WTC11 (cell line): ENCODE measurements at regions not wholly inside any gene's neighbourhood (a gene's known extent, or its start where the extent isn't known, plus 50 kb on each side); places are given as distances from the start of the nearest gene placed in this dataset.
A peak's percentile ranks its signal among the peaks of the same experiment; 100 is the strongest.

ENCODE experiments used
- IRF2 ChIP-seq: sonication (generic); formaldehyde crosslinking; IDR thresholded peaks from 2 replicates; pipeline ENCODE4 v1.8.0; 2022; ENCODE audit warnings: low read depth, missing genetic modification reagents, borderline replicate concordance
- NFE2L1 ChIP-seq: sonication (generic); formaldehyde crosslinking; IDR thresholded peaks from 2 replicates; pipeline ENCODE4 v1.8.1; 2023; ENCODE audit warnings: missing genetic modification reagents
- NFYB ChIP-seq: sonication (generic); formaldehyde crosslinking; conservative IDR thresholded peaks from 2 replicates; pipeline ENCODE4 v1.8.0; 2022; ENCODE audit warnings: low read depth, missing genetic modification reagents
- TF ChIP-seq, protein P1 (sequence below): fragments of 200-600 bp; IDR thresholded peaks from 2 replicates; pipeline ENCODE4 v1.8.0; 2022; ENCODE audit warnings: antibody characterized with exemption

DNA sequence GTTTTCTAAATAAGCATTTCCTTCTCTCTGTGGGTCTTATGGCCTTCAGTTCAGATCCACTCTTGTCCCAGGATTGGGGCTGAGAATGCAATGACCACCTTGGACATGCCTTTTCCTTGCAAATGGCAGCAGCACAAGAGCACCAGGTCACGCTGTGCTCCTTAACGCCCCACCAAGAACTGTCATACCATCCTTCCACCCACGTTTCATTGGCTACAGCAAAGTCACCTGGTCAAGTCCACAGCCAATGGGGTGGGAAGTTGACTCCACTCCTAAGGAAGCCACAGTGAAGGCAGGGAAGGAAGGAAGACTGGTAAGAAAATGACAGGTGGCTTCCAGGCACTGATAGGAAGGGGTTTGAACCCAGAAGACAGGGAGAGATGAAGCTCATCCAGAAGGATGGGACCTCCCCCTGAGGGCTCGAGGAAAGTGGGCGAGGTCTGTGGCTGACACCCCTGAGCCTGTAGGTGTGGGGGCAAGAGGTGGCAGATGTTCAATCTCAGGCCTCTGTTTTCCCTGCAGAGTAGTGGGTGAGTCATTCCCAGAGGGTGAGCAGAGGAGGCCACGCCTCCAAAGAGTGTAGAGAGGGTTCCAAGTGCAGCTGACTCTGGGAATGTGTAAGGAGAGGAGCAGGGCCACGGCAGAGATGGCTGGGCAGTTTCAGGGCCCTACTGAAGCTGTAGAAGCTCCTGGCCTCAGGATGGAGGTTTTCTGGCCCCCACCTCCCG, 113.5 kb upstream of the VRK1 start:
- TF ChIP-seq NFE2L1 (no peak), IRF2 (no peak), NFYB (peak; percentile 55)
- TF ChIP-seq, protein P1, sequence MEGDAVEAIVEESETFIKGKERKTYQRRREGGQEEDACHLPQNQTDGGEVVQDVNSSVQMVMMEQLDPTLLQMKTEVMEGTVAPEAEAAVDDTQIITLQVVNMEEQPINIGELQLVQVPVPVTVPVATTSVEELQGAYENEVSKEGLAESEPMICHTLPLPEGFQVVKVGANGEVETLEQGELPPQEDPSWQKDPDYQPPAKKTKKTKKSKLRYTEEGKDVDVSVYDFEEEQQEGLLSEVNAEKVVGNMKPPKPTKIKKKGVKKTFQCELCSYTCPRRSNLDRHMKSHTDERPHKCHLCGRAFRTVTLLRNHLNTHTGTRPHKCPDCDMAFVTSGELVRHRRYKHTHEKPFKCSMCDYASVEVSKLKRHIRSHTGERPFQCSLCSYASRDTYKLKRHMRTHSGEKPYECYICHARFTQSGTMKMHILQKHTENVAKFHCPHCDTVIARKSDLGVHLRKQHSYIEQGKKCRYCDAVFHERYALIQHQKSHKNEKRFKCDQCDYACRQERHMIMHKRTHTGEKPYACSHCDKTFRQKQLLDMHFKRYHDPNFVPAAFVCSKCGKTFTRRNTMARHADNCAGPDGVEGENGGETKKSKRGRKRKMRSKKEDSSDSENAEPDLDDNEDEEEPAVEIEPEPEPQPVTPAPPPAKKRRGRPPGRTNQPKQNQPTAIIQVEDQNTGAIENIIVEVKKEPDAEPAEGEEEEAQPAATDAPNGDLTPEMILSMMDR = no peak
